B cell (primary cell): ENCODE measurements at regions not wholly inside any gene's neighbourhood (a gene's known extent, or its start where the extent isn't known, plus 50 kb on each side); places are given as distances from the start of the nearest gene placed in this dataset.

Source experiments
- ATAC-seq: fragments of 200-7000 bp; cut with Tn5 transposase; one replicate; pipeline ENCODE4 v1.10.0; 2021; ENCODE audit warnings: low read depth, mild to moderate bottlenecking, moderate number of reproducible peaks, moderate library complexity
- CTCF ChIA-PET: fragments of 350-600 bp; sonication (Branson Sonifier 250); formaldehyde crosslinking; loops from one replicate; lab custom pipeline; 2021; ENCODE audit warnings: antibody characterized with exemption, inconsistent platforms; lab: Charles Lee
- POLR2A ChIA-PET: fragments of 350-600 bp; sonication (Branson Sonifier 250); formaldehyde crosslinking; loops from one replicate; lab custom pipeline; 2021; ENCODE audit warnings: antibody characterized with exemption; lab: Charles Lee
- DNase-seq: peaks from one replicate; pipeline ENCODE4 v3.0.0; 2013
- H2AFZ ChIP-seq: 2 replicates; pipeline ENCODE4 v1.6.1; 2012; ENCODE audit warnings: mild to moderate bottlenecking, low read depth, low read length; ENCODE audit not compliant: insufficient read depth, poor library complexity, severe bottlenecking
- H3K27ac ChIP-seq, 2 donors: 1 replicate in 1 of 2; 2 replicates in 1 of 2; pipeline ENCODE4 v1.5.1; 2012 to 2013; ENCODE audit warnings: low read length in 2 of 2, mild to moderate bottlenecking in 2 of 2, moderate library complexity in 1 of 2
- H3K27me3 ChIP-seq, 4 experiments: fragments of 200-600 bp in 1 of 4; sonication (generic) in 1 of 4; replicated peaks in 1 of 4; 1 replicate in 2 of 4; 2 replicates in 2 of 4; pipeline versions ENCODE4 v1.6.1 to v1.7.0; 2013 to 2016; ENCODE audit warnings: low read length in 3 of 4, mild to moderate bottlenecking in 2 of 4, mixed read lengths in 1 of 4, moderate library complexity in 1 of 4; ENCODE audit not compliant: insufficient read depth in 4 of 4, control insufficient read depth in 3 of 4; ENCODE audit errors: control extremely low read depth in 1 of 4
- H3K36me3 ChIP-seq, 2 experiments: replicated peaks in 1 of 2; 1 replicate in 1 of 2; 2 replicates in 1 of 2; pipeline versions ENCODE4 v1.6.1 to v1.7.1; 2013; ENCODE audit warnings: low read length in 1 of 2; ENCODE audit not compliant: insufficient read depth in 2 of 2, control insufficient read depth in 1 of 2; ENCODE audit errors: control extremely low read depth in 1 of 2, extremely low read depth in 1 of 2
- H3K4me1 ChIP-seq, 2 donors: fragments of 200-600 bp in 1 of 2; sonication (generic) in 1 of 2; 1 replicate in 1 of 2; 2 replicates in 1 of 2; pipeline versions ENCODE4 v1.5.1 to v1.6.1; 2013 to 2017; ENCODE audit warnings: low read length in 2 of 2; ENCODE audit not compliant: control insufficient read depth in 2 of 2, insufficient read depth in 2 of 2
- H3K4me2 ChIP-seq: replicated peaks from 2 replicates; pipeline ENCODE3; 2012; ENCODE audit warnings: mild to moderate bottlenecking, low read depth, low read length; ENCODE audit not compliant: poor library complexity, severe bottlenecking
- H3K4me3 ChIP-seq, 5 experiments: fragments of 200-600 bp in 1 of 5; sonication (generic) in 1 of 5; 1 replicate in 3 of 5; 2 replicates in 2 of 5; pipeline versions ENCODE4 v1.5.1 to v1.7.0; 2011 to 2016; ENCODE audit warnings: low read length in 4 of 5, mild to moderate bottlenecking in 4 of 5, low read depth in 2 of 5, control low read depth in 1 of 5, moderate library complexity in 1 of 5; ENCODE audit not compliant: insufficient read depth in 1 of 5; ENCODE audit errors: control extremely low read depth in 1 of 5, extremely low read depth in 1 of 5
- H3K79me2 ChIP-seq: fragments of 200-600 bp; sonication (generic); one replicate; pipeline ENCODE4 v1.6.0; 2016; ENCODE audit warnings: low read length; ENCODE audit not compliant: control insufficient read depth, insufficient read depth
- H3K9ac ChIP-seq: fragments of 200-600 bp; sonication (generic); 2 replicates; pipeline ENCODE4 v1.6.1; 2017; ENCODE audit warnings: mild to moderate bottlenecking, low read length, moderate library complexity
- H3K9me3 ChIP-seq, 3 donors: one replicate each; pipeline versions ENCODE4 v1.6.1 to v1.7.1; 2013; ENCODE audit warnings: low read length in 2 of 3; ENCODE audit not compliant: control insufficient read depth in 2 of 3, insufficient read depth in 1 of 3; ENCODE audit errors: control extremely low read depth in 1 of 3
- H4K20me1 ChIP-seq: 2 replicates; pipeline ENCODE4 v1.6.0; 2012; ENCODE audit warnings: mild to moderate bottlenecking, low read length; ENCODE audit not compliant: insufficient read depth, control insufficient read depth, poor library complexity, severe bottlenecking
- H3K27ac Mint-ChIP-seq: one replicate; pipeline ENCODE4 v1.8.0; 2021; ENCODE audit warnings: mixed read lengths
- H3K27me3 Mint-ChIP-seq: one replicate; pipeline ENCODE4 v1.8.0; 2021; ENCODE audit warnings: mixed read lengths
- H3K4me1 Mint-ChIP-seq: one replicate; pipeline ENCODE4 v1.8.0; 2021; ENCODE audit warnings: mixed read lengths
- H3K4me3 Mint-ChIP-seq: one replicate; pipeline ENCODE4 v1.8.0; 2021; ENCODE audit warnings: mixed read lengths
- H3K9me3 Mint-ChIP-seq: one replicate; pipeline ENCODE4 v1.8.0; 2022; ENCODE audit warnings: mixed read lengths; ENCODE audit not compliant: insufficient read depth
- EZH2 ChIP-seq: IDR thresholded peaks from 2 replicates; pipeline ENCODE4 v1.6.1; 2012; ENCODE audit warnings: borderline replicate concordance, low read depth, mild to moderate bottlenecking, moderate library complexity, low read length; ENCODE audit not compliant: insufficient read depth, poor library complexity, severe bottlenecking
- WGBS: methylation state at CpG from one replicate; pipeline ENCODE4 v1.1.5; 2013; ENCODE audit warnings: missing lambda C conversion rate; ENCODE audit not compliant: insufficient coverage; 5-methylcytosine and 5-hydroxymethylcytosine counted together
- intact Hi-C: fragments of 100-400 bp; cut with micrococcal nuclease; formaldehyde crosslinking; loops from one replicate; pipeline ENCODE4 v1.10.0; 2022
- TF ChIP-seq, protein P1 (sequence below): fragments of 200-600 bp; IDR thresholded peaks from one replicate; pipeline ENCODE4 v1.8.0; 2022; ENCODE audit warnings: antibody characterized with exemption, mild to moderate bottlenecking

- Histone ChIP-seq H3K79me2 (no peaks in the 10 kb centered on the region), H3K36me3 (no peaks in the 10 kb centered on the region), H3K27me3 (no peaks in the 10 kb centered on the region), H3K9me3 (no peaks in the 10 kb centered on the region), H4K20me1 (no peaks in the 10 kb centered on the region), H3K27ac (no peak overlapping the region), H3K9ac (no peak overlapping the region), H3K4me2 (no peak overlapping the region), H2AFZ (no peak overlapping the region), H3K4me1 (no peaks in the 10 kb centered on the region), H3K4me3 (no peak overlapping the region)
- ChIA-PET POLR2A (no interaction called here), CTCF (no interaction called here)
- no peaks in the 10 kb centered on the region for H3K9me3 Mint-ChIP-seq
- no peaks in the 10 kb centered on the region for H3K27me3 Mint-ChIP-seq
- WGBS, result 92% methylated on average over 2 of the region's 2 CpGs
- H3K27ac Mint-ChIP-seq, result no peak overlapping the region
- ATAC-seq (no peak), DNase-seq (no peak)
- intact Hi-C loops, result no loop called here
- H3K4me1 Mint-ChIP-seq, result no peaks in the 10 kb centered on the region
- no peak for TF ChIP-seq EZH2
- TF ChIP-seq, protein P1, sequence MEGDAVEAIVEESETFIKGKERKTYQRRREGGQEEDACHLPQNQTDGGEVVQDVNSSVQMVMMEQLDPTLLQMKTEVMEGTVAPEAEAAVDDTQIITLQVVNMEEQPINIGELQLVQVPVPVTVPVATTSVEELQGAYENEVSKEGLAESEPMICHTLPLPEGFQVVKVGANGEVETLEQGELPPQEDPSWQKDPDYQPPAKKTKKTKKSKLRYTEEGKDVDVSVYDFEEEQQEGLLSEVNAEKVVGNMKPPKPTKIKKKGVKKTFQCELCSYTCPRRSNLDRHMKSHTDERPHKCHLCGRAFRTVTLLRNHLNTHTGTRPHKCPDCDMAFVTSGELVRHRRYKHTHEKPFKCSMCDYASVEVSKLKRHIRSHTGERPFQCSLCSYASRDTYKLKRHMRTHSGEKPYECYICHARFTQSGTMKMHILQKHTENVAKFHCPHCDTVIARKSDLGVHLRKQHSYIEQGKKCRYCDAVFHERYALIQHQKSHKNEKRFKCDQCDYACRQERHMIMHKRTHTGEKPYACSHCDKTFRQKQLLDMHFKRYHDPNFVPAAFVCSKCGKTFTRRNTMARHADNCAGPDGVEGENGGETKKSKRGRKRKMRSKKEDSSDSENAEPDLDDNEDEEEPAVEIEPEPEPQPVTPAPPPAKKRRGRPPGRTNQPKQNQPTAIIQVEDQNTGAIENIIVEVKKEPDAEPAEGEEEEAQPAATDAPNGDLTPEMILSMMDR, result no peak
- no peak overlapping the region for H3K4me3 Mint-ChIP-seq
Observed at GRCh38 chr7:110061387-110061786, 1029.5 kb upstream of the LRRN3 start.

GRCh38 chr7:110065121-110065520 lies 1025.8 kb upstream of the LRRN3 start:
- intact Hi-C loops, result no loop called here
- Histone ChIP-seq H4K20me1 (no peaks in the 10 kb centered on the region), H3K4me3 (no peak overlapping the region), H3K79me2 (no peaks in the 10 kb centered on the region), H2AFZ (no peak overlapping the region), H3K27me3 (no peaks in the 10 kb centered on the region), H3K9me3 (no peaks in the 10 kb centered on the region), H3K27ac (no peak overlapping the region), H3K36me3 (no peaks in the 10 kb centered on the region), H3K9ac (no peak overlapping the region), H3K4me2 (no peak overlapping the region), H3K4me1 (no peaks in the 10 kb centered on the region)
- ATAC-seq (no peak), DNase-seq (no peak)
- POLR2A ChIA-PET, result no interaction called here
- Mint-ChIP-seq H3K4me3 (no peak overlapping the region), H3K27me3 (no peaks in the 10 kb centered on the region), H3K9me3 (peaks cover 2% of the 10 kb centered on the region), H3K27ac (no peak overlapping the region), H3K4me1 (no peaks in the 10 kb centered on the region)
- no CpG with 5 or more reads among the region's 3 CpGs for WGBS
- TF ChIP-seq, protein P1, result no peak
- no peak for TF ChIP-seq EZH2
- CTCF ChIA-PET, result no interaction called here
